ENCODE measurements at regions not wholly inside any gene's neighbourhood (a gene's known extent, or its start where the extent isn't known, plus 50 kb on each side); places are given as distances from the start of the nearest gene placed in this dataset.
A peak's percentile ranks its signal among the peaks of the same experiment; 100 is the strongest.

DNA sequence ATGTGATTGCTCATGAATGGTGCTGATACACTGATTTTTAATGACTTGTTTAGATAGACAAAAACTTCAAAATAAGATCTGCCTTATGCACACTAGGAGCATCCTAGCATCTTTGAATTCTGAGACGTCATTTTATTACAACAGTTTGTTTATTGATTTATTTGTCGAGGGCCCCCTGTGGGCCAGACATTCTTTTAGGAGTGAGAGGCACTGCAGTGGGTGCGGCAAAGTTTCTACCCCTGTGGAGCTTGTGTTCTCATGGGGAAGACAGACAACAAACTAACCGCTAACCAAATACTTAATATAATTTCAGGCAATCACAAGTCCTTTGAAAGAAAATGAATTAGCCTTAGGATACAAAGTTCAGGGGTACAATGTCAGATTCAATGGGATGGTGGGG lies 363.1 kb downstream of the RPS24 start:
- DNase-seq: no peak

DNA sequence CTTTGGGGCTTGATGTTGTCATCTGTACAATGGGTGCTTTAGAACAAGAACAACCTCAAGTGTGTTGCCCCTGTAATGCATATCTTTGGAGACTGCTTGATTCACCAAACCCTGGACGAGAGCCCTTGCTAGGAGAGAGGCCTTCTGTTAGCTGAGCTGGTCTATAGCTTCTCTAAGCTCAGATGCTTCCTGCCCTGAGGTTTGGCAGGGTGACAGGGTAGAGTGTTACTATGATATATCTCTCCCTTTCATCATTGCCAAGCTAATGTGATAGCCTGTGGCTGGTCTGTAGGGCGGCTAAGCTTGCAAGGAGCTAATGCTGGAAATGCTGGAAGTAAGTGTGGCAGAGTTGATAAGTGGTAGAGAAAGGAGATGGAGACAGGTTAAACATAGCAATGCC lies 364.1 kb downstream of the RPS24 start:
- no peak for DNase-seq

DNA sequence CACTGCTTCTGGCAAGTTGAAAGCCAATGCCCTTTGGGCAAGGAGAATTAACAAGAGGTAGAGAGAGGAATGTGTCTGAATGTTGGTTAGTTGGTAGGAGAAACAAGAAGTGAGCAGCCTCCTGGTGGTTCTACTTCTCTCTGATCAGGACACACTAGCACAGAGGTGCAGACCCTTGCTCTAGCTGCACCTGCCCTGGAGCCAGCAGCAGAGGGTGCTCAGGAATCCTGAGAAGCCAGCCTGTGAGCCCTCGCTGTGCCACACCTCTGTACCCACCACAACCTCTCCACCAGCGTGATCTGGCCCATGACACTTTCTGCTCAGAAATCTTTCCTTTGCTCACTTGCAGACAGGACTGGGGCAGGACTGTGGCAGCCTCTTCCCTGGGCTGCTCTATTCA lies 364.7 kb downstream of the RPS24 start:
- no peak for DNase-seq

DNA sequence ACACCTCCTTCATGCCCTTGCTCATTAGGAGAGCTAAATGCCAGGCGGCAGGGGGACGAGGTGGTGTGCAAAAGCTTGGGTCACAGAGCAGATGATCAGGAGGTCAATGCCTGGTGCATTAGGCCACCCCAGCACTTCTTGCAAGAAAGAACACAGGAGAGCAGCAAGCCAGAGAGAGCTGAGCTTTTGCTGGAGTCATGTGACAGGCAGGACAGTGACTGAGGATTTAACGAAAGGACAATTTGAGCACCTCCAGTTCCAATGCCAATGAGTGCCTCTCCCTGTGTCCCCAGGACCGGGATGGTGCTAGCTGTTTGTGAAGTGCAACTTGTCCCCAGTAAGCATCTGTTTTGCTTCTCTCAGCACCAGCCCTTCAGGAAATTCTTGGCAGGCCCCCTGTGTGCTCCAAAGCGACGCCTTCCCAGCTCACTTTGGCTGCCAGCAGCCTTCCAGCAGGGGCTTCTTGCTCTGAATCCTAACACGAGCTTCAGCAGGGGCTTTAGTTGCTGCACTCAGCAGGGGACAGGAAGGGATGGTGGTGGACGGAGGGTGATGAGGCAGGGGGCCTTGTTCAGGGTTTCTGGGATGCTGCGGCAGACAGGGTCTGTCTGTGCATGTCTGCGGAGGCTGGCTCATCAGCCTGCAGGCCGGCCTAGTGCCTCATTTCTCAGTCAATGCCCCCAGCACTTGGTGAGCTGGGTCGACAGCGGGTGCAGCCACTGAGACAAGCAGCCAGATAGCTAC lies 368.1 kb downstream of the RPS24 start:
- DNase-seq: no peak

DNA sequence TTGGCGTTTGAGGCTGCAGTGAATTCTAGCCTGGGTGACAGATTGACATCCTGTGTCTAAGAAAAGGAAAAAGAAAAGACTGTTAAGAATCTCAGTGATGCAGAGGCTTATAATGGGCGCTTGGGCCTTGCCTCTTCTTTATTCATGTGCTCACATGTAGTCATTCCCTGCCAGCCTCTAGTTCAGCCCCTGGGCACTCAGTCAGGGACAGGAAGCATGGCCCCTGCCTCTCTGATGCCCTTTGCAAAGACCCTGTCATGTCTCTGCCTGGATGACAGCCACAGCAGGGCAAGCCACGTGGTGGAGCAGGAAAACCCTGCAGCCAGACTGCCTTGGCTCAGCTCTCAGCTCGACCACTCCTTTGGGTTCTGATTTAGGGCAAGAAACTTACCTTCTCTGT lies 368.9 kb downstream of the RPS24 start:
- no peak for DNase-seq

DNA sequence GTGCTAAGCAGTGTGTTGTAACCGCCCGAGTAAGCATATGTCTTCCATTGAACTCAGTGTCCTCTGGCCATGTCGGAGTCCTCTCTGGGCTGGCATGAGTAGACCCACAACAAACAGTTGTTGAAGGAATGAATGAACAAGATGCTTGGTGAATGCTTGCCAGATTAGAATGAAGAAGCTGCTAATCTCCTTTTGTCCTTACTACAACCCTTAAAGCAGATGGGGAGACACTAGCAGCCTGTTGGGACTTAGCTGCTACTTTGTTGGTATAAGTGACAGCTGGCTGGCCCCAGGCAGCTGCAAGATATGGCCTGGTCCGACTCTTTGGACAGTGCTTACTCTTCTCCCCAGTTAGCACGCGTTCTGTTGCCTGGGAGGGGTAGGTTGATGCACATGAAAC lies 370.1 kb downstream of the RPS24 start:
- no peak for DNase-seq

DNA sequence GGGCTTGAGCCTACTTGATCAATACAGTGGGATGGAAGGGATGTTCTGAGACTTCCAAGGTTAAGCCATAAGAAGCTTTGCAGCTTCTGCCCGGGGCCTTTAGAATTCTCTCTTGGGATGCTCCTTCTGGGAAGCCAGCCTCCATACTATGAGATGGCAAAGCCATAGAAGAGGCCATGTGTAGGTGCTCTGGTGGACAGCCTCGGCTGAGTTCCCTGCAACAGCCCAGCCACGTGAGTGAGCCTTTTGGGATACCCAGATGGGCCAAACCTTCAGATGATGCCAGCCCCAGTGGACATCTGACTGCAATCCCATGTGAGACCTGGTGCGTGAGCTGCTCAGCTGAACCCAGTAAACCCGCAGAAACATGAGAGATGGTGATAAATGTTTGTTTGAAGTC lies 370.6 kb downstream of the RPS24 start:
- no peak for DNase-seq

DNA sequence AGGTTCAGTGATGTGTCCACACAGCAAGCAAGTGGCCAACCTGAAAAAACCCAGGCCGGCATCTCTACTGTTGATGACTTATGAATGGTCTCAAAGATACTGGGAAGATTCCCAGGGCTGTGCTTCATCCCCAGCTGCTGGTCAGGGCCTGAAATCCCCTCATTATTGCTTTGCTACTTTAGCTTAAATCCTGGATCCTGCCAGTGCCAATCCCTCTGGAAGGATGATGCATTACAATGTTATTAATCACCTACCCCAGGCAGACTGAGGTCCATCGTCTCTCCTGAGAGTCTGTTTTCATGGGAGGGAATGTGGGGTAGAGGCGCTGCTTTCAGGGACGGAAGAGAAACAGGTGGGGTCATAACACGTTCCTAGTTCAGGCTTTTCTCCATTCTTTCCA lies 371.6 kb downstream of the RPS24 start:
- no peak for DNase-seq

DNA sequence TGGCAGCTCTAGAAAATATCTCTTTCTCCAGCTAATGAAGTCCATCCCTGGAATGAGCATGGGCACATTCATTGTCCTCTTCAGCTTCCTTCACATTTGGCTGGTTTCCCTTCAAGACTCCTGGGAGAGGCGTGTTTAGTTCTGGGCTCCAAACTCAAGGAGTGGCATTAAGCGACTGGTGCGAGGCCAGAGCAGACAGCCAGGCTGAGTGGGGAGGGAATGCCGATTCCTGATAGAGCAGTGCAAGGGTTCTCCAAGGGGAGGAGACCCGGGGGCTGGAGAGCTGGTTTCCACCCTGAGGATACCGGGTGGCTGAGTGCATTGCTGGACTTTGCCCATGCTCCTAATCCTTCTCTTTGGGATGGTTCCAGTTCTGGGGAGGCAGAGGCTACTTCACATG lies 372.1 kb downstream of the RPS24 start:
- no peak for DNase-seq

DNA sequence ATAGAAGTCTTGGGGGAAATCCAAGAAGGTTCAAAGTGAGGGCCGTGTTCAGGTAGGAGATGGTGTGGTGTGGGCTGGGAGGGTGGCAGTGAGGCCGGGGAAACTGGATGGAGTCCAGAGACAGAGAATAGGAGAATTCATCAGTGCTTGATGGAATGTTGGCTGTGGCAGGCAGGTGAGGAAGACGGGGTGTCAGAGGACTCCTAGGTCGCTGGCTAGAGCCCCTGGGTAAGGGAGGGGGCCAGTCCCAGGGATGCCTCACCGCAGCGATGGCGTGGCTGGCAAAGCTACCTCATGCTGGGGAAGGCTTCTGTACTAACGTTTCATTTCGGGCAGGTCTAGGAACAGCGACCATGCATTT lies 373.0 kb downstream of the RPS24 start:
- DNase-seq: no peak

DNA sequence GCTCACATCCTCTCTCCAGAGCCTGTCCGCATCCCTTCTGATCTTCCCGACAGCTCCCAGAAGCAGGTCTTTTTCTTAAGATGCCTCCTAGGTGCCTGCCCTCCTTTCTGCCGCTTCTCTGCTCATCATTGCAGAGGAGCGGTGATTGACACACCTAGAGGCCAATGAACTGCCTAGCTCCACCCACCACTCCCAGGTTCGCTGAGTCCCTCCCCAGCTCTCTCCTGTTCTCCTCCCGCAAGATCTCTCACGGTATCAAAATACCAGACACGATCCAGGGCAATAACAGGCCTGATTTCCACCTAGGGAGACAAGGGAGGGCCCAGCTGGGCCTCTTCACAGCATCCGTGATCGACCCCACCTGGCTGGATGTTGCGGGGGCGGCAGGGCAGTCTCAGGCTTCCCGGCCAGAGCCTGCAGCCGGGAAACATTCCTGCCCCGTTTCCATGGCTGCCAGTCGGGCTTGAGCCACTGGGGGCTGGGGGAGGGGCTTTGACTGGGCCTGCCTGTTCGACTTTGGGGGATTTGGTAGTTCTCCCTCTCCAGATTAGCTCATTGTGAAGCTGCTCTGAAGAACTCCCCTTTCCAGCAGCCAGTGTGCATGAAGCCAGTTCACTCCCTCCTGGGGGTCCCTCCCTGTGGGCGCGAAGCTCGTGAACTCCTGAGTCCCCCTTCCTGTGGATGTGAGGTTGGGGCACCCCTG lies 373.5 kb downstream of the RPS24 start:
- DNase-seq: peak; percentile 95

DNA sequence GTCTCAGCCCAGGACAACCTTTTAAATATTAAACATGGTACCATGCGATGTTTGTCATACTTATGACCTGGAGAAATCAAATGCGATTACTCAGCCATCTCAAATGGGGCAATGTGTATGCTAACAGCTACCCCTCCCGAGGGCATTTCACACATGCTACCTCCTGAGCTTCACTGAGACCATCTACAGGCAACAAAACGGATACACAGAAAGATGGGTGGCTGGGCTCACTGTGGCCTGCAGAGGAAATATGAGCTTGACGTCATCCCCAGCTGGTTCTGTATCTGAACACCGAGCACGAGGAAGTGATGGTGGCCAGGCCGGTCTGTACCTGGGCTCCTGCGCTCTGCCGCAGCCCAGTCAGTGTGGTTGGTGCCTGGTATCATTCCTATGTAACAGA lies 374.3 kb downstream of the RPS24 start:
- DNase-seq: peak; percentile 40

DNA sequence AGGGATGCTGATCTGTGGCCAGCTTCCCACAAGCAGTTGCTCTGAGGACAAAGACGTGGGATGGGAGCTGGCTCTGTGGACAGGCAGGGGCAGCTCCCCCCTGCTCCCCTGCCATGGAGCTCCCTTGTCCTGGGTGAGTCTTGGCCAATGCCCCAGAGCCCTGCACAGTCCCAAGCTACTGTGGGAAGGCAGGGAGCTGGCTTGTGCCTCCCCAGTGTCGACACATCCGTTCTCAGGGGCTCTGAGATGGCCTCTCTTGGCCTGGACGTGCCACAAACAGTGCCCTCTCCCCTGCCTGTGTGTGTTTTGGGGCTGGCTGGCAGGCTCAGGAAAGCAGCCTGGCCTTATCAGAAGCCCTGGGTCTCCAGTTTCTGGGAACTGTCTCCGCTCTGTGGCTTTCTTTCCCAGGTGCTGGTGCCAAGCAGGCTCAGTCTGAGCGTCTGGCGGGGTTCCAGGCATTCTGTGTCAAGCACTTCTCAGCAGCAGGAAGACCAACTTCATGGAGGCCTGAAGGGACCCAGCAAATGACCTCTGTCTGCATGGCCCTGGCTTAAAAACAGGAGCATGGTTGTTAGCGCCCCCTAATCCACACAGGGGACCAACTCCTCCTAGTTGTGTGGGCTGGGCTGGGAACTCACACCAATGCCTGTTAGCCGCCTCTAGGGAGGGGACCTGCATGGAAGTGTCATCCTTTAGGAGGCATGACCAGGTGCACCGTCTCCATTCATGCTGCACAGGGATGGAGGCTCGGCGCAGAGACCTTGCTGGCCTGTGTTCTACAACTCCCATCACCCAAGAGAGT lies 375.2 kb downstream of the RPS24 start:
- DNase-seq: no peak

DNA sequence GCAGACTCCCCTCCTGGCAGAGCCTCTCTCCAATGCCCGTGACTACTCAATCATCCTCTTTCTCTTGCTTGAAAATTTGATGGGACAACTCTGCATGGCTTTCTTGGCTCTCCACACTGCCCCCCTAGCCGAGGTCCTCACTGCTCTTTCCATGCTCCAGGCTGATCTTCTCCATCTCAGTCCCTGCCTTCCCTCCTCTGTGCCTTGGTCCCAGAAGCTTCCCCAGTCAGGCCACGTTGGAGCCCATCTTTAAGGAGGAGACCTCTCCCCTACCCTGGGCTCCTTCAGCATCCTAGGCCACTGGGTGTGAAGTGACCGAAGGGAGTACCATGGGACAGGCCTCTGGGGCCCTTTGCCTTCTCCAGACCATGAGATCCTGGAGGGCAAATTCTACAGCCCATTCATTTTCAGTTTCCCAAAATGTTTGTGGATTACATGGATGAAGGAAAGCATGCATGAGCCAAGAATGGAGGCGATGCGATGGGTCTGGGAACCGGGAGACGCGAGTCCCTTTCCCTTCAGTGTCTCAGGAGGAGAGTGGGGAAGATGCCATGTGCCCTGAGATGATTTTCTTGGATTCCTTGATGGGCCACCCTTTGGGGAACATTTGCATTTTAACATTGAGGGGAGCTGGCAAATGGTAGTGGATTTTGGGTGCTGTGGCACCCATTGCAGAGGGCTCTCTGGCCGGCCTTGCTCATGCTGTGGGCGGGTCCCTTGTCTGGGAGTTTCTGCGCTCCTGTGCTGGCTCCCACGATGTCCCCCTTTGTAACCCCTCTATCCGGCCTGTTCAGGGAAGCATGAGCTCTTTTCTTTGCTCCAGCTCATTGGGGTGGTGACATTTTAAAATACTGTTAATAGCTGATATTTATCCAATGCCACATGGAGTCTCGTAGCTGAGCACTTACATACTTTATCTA lies 376.6 kb downstream of the RPS24 start:
- DNase-seq: no peak

DNA sequence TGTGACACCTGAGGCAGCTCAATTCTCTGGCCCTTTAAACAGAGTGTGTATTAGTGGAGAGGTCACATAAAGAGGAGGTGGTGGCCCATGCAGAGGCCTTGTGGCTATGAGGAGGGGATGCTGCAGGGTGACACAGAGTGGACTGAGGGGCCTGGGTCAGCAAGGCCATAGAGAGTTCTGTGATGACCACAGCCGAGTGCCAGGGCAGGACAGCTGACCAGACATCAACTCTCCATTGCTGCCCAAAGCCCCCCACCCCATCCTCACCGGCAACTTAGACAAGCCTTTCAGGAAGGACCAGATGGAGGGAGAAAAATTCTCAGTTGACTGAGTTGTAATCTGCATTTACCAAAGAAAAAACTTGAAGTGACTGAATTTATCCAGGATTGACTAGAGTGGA lies 378.1 kb downstream of the RPS24 start:
- no peak for DNase-seq

DNA sequence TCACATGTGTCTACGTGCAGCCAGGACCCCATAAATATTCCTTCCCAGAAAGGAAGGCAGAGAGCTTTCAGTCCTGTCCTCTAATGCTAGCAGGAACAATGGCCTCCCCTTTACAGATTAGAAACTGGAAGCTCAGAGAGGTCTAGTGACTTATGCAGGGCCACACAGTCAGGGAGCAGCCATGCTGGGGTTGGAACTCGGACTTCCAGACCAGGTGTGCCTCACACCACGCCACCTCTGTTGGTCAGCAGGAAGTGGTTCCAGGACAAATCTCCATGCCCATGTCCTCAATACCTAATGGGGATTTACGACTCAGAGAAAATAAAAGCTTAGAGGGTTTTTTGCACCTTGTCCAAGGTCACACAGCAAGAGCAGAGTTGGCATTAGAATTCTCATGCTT lies 378.9 kb downstream of the RPS24 start:
- DNase-seq: no peak

DNA sequence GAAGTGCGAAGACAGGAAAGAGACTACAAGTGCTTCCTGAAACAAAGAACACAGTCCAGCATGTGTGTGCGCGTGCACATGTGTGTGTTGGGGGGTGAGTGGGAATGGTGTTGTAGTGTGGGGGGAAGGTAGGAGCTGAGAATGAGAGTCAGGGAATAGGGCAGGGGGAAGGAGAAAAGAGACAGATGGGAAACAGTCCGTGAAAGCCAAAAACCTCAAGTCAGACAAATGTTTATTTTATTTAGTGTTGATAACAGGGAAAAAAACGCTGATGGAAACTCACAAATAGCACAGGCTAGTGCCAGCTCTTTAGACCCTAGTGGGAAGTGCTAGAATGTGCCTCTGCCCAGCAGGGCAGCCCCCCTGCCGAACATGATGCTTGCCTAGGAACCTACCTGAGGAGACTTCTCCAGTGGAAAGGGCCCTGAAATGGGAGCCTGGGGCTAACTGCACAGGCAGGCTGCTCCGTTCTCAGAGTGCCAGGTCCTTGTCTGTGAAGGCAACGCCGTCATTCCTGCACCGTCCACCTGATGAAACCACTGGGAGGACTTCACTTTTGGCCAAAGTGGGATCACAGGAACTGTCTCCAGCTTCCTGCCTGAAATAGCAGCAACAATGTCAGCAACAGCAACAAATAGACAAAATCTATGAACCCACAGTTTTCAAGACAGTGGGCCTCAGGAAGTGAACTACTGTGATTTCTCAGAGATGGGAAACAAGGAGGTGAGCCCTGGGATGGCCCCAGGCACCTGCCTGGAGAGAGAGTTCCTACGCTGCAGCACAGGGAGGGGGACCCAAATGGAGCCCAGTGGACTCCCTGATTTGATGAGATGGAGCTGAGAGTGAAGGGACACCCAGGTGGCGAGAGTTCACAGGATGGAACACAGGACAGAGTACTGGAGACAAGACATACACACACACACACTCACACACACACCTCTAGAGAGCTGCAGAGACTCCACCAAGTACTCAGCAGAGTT lies 379.7 kb downstream of the RPS24 start:
- DNase-seq: no peak

DNA sequence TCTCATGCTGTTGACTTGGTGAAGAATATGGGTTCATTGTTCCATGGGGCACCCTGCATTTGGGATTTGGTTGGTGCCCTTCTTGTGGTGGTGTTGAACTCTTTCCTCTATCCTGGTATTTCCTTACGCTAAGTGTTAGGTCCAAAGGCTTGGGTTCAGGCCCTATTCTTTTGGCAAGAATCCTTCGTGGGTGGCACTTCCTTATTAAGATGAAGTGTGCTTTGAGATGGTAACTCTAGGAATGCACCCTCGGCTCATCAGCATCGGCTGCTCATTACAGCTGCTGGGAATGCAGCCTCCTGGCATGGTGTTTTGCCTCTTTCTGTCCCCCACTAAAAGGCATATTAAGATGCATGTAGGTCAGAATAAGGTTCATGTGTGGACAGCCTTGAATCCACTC lies 380.7 kb downstream of the RPS24 start:
- no peak for DNase-seq

DNA sequence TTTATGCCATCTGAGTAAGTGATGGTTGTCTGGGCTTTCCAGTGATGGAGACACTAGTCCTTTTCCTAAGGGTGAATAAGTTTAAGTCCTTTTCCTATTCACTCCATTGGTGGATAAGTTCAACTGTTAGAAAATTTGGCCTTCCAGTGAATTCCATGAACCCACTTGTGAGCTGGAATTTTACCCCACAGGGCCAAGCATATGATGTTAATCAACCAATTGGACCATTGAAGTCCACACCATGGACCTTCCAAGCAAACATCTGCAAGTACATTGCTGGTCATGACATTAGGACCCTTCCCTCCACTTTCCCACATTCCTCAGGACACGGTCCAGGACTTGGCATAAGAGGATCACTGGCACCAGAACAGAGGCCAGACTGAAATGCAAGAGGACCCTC lies 381.4 kb downstream of the RPS24 start:
- DNase-seq: no peak

DNA sequence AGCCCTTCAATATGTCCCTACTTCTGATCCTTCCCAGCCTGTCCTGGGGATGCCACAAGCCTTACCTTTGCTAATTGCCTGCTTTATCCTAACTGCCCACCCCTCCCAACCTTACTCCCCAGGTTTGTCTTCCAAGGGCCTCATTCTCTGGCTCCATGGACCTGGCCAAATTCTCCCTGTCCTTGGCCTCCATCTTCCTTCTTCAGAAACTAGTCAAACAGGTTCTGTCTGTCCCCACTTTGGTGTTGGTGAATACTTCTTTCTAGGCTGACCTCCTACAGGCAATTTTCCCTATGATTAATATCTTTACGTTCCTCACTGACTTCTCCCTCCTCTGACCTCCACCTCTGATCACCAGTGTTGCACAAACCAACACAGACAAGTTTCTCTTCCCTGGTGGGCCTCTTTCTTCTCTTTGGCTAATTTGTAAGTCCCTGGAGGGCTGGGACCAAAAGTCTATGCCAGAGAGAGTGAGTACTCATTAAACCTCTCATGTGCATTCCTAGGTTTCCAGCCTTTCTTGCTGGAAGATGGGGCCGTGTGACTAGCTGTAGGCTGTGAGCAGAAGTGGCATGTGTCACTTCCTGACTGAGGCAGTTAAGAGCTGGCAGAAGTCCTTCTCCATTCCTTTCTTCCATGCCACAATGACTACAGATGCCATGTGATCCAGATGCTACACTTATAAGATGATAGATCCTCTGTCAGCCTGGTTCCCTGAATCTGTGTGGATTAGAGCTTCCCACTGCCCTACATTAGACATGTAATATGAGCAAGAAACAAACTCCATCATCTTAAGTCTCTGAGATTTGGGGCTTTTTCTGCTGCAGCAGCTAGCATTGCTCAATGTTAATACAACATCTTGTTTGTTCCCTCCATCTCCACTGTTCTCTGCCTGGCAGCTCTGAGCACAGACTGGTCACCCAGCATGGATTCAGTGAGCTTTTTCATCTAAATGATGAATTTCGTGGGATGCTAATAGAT lies 382.7 kb downstream of the RPS24 start:
- no peak for DNase-seq
